GM04503 (cell line): ENCODE measurements at regions not wholly inside any gene's neighbourhood (a gene's known extent, or its start where the extent isn't known, plus 50 kb on each side); places are given as distances from the start of the nearest gene placed in this dataset.

ENCODE experiments used
- DNase-seq: peaks from one replicate; pipeline ENCODE4 v3.0.0-alpha.2; 2012; ENCODE audit warnings: low read depth

DNA sequence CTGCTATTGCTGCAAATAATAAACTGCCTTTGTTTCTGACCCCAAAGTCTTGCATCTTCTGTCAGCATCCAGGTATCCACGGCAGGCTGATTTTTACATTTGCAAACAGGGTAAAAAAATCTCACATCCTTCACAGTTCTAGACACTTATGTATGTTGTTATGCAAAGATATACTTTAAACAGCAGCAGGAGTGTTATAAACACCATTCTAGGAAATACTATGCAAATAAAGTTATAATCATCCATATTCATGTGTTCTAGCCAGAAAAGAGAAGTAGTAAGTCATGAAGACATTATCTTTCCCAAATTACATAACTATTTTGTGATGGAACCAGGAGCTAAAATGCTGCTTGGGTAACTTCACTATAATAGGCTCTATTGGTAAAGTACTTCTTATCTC lies 534.2 kb downstream of the LTN1 start:
- no peak for DNase-seq

DNA sequence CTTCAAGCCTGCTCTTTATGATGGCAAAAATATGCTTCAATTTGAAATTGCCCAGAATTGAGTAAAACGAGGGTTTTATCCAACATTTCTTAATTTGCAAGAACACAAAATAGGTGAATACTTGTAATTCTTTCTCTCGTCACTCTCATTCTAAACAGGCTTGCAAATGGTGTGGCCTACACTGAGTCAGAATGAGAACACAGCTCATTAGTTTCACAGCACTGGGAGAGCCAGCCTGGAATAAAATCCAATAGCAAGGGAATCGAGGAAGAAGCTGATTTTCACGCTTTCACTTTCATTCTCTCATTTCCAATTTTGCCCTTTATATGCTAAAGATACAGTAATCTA lies 537.5 kb downstream of the LTN1 start:
- peak; percentile 85 for DNase-seq

DNA sequence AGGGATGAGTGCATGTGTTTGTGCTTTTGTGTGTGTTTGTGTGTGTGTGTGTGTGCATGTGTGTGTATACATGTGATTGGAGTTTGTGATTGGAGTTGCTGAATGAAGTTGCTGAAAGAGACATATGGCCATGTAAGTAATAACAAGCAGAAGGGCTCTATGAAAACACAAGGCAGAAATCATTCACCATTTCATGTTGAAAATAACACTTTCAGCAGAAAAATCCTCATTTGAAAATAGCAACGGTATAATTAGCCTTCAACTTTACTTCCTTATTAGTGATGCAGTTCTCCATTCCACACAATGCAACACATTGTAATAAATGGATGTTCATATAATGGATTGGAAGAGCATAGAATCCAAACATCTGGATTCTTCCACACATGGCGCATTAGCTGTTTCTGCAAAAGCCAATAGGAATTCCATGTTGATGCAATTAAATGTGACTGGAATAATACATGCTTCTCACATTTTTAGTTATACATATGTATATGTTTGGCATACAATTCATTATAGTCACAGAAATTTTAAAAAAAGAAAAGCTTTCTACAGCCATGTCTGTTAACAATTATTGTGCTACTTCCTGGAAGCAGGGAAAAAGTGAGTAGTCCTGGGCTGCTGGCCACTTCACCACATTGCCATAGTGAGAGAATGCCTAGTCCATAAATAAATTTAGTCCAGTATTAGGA lies 538.0 kb downstream of the LTN1 start:
- DNase-seq: no peak

DNA sequence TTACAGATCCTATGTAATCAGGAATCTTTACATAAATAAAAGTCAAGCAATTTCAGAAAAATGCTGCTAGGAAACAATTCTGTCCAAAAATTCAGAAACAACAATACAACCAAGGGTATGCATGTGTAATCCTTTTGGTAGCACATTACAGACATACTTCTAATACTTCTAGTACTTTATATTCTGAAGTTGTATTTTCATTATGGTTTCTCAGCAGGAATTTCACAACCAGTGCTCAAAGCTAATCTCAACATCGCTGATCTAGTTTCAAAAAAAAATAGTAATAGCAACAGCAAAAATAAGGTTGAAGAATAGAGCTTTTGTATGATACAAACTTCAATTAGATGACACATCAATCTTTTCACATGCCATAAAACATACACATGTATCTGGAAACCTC lies 545.2 kb downstream of the LTN1 start:
- no peak for DNase-seq

DNA sequence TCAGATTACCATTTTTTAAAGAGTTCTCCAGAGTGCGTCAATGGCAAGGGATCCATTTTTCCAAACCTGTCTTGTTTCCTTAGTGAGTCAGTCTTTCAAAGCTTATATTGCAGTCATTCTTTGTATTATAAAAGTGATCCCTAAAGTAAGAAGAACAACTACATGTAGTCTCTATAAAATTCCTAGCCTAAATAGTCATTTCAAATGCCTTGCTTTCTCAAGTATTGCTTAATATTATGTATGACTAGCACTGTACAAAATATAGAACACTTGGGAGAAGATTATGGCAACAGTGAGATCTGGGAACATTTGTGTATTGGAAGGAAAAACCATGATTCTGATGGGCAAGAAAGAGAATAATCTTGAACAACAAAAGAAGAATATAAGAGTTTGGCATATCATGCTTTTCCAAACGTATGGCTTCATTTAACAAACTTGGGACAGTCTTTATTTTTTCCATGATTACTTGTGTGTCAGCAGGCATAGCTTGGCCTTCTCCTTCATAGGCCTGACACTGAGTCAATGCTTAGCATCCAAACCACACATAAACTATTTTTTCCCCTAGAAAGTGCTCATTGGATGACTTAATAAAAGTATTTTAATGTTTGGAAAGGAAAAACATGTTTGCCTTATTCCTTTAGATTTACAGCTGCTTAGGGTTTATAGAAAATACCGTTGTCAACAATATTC lies 547.4 kb downstream of the LTN1 start:
- no peak for DNase-seq

DNA sequence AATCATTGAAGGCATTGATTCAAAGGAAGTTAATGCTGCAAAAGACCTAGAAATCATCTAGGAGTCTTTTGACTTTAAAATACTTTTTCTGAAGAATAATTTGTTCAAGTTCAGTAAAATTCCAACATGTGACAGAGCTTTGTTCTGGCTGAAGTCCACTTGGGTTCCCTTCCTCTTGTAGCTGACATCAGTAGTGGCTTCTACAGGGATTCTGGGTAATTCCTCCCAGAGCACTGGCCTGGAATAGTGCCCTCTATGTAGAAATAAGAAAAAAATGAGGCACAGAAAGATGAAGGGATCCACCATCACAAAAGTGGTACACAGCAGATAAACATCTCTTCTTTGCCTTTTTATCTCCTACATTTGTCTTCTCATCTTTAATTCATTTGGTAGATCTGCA lies 548.1 kb downstream of the LTN1 start:
- no peak for DNase-seq

DNA sequence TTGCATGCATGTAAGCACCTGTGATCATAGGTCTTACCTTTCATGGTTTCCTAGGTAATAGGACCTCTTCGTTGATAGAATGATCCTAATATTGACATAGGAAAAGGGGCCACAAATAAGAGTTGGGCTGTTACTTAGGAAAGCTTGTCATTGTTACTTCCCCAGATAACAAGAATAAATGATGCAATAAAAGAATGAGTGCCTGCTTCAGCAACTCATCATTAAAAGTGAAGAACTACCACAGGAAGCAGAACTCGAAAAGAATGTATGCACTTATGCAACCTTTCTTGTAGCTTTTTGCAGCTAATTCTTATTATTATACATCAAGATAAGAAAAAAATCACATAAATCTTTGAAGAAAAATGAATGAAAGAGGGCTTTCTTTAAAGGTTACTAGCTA lies 548.6 kb downstream of the LTN1 start:
- DNase-seq: no peak

DNA sequence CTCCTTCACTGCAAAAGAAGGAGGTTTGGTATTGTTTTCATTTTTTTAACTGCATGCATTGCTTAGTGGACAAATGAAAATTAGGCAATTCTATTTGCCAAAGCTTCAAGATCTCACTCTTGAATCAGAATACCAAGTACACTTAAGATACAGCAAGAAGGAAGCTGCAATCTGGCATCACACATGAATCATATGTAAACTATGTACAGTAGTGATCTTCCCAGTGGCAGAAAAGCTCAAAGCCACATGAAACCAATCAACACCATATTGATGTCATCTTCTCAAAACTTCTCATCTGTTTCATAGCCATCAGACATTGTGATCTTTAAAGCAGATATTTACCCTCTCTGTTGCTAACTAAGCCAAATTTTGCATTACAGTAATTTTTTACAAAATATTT lies 550.1 kb downstream of the LTN1 start:
- no peak for DNase-seq

DNA sequence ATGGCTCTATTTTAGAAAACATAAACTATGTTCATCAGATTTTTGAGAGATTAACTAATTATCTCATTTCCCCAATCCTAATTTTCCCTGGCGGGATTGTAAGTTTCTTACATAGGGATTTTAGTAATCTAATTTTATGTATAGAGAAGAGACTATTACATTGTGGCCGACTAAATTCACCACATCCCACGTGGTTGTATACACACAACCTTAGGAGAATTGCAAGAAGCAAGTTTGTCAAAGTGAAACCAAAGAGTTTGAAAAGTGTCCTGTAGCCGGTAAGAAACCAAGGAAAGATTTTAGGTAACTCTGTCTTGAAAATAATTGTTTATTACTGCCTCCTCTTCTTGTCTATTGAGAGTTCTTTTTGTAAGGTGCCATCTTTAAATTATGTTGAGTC lies 550.6 kb downstream of the LTN1 start:
- DNase-seq: no peak

DNA sequence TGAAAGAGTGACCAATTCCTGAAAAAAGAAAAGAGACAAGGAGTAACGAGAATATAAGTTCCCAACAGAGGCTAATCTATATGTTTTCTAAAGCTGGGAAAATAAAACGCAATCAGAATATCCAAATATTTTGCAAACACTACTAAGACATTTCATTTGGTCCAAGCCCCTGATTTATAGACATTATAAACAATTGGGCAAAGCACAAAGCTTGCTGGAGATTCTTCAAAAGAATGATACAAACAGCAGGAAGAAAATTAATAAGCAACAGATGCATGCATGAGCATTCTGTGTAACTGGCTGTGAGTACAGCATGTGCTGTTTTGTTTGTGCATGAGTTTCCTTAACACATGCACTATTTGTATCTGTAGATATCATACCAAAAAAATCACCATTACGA lies 552.9 kb downstream of the LTN1 start:
- no peak for DNase-seq

DNA sequence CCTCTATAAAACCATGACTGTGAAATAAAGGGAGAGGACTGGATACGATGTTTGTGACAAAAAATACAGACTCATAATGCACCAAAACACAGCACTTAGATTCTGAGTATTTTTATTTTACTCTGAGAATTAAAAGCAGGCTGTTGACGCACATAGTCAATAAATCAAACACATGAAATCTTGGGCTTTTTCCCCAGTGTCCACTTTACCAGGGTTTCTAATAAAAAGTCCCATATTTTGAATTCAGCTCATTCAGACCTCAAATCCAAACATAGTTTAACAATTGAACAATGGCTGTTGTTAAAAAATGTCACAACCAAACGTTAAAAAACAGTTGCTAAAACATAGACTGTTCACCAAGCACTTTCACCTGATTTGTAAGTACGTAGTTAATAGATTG lies 553.4 kb downstream of the LTN1 start:
- no peak for DNase-seq

DNA sequence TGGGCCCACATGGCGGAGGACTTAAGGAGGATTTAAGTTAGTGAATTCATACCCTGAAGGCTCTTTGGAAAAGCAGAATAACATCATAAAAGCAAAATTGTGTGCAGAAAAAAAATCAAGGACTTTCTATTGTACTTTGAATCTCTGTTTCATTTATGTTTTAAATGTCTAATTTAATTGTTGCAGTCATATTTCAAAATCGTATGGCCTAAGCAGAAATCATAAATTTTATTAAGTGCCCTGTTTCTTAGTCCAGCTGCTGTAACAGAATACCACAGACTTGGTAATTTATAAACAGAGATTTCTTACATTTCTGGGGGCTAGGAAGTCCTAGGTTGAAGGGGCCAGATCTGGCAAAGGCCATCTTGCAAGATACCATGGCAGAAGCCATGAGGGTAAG lies 555.6 kb downstream of the LTN1 start:
- DNase-seq: no peak

DNA sequence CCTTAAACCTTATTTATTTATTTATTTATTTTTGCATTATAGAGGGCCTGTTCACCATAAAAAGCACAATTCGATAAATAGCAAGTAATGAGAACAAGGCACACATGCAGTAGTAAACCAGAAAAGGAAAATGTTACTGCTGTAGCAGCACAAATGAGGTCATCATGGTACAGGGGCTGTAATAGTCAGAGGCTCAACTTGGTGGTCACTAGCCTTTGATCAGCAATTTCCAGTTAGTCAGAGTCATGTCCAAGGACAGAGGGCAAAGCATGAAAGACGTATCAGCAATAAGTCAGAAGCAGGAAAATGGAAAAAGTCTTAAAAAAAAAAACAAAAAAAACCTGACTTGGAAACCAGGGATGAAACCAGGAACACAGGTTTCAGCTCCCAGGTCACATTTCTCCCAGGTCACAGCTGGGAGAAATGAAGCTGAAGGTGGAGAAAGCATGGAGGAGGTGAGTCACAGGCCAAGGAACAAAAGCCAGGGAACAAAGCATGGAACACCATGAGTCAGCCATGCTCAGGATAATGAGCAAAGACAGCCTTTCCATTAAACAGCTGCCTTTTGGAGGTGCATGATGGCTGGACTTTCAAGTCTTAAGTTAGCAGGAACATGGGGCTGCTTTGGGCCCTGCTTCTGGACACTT lies 556.3 kb downstream of the LTN1 start:
- DNase-seq: no peak

DNA sequence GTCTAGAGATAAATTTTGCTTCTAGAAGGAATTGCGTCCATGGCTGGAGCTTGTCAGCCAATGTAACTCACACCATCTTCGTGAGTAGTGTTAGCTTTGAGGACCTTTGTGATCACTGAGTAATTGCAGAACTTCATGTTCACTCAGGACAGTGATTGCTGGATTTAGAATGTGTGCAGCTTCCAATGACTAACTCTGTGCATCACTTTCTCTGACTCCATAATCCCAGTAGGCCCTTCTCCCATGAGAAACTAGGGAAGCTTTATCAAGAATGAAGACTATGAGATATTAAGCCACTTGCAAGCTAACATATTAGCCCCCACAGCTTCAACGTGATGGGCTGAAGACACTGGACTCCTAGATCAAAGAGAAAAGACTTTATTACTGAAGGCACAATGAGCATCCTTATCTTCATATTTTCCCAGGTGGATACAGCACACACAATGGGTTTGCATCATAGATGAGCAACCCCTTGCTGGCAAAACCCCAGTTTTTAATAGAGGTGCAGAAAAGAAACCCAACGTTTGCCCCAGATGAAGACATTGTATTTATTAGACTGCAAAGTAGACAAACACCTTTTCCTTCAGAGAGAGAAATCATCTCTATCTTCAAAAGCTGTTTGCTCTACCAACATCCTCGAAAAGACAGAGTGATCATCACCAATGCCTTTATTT lies 561.0 kb downstream of the LTN1 start:
- DNase-seq: no peak

DNA sequence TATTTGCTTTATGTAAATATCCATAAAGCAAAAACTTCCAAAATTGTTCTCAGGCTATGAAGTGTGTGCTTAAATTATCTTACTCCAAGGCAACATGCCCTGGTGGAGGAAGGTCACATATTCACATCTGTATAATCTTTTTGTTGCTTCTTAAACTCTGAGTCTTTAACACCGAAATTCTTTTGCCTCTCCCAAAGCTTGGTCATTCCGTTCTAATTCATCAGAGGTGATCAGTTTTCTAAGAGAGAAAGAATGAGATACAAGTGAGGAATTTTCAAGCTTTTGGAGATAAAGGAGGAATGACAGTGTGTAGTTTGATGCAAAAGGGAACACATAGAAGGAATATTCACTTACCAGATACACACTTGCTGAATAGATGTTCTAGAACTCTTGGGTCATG lies 561.7 kb downstream of the LTN1 start:
- DNase-seq: no peak

DNA sequence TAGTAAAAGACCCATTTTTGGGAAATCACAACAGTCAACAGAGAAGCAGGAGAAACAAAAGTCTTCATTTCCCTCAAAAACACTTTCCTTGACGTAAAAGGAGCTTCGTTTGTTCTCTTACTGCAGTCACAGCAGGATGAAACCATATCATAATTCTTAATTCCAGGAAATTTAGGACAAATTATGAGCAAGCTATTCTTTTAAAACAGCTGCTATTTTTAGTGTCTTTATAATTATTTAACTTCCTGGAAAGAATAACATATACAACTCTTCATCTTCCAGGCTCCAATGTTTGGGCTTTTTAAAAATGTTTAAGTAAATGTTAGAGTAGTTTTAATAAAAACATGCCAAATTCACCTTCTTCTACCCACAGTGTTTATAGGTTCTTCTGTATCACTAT lies 563.5 kb downstream of the LTN1 start:
- DNase-seq: no peak

DNA sequence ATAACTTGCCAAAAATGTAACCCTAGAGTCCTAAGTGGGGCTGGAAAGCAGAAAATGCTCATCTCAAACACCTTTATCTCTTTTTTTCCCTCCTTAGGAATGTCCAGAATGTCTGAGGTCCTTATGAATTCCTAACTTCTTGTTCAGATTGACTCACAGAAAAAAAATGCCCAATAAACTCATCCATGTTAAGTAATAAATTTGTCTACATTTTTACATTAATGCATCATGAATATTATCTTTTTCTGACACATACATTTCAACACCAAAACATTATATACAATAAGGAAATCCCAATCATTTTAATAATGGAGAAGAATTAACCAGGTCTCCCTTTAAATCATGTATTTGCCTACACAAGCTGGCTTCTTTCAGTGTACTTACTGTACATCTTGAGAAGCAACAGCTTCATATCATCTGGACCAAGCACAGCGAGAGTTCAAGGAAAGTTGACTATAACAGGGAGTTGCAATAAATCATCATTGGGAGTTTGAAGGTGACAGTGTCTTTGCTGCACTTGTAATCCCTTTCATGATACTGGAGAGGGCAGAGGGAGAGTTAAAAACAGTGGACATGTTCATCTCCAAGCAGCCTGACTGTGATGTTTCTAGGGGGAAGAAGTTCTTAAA lies 565.2 kb downstream of the LTN1 start:
- DNase-seq: no peak

DNA sequence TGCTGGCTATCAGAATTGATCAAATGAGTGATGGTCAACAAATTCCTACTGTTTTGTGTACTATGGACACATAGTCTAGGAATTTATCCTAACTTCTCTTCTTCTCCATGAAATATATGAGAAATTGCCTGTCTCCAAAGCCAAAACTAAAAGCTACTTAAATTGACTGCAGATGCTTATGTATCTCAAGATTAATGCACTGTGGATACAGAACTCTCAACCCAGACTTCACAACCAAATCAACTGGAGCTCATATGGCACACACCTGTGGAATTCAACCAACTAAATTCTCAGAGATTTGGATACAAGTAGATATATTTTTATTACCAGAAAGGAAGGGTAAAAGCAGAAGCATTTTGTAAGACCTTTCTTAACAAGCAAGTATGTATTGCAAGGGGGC lies 566.1 kb downstream of the LTN1 start:
- no peak for DNase-seq

DNA sequence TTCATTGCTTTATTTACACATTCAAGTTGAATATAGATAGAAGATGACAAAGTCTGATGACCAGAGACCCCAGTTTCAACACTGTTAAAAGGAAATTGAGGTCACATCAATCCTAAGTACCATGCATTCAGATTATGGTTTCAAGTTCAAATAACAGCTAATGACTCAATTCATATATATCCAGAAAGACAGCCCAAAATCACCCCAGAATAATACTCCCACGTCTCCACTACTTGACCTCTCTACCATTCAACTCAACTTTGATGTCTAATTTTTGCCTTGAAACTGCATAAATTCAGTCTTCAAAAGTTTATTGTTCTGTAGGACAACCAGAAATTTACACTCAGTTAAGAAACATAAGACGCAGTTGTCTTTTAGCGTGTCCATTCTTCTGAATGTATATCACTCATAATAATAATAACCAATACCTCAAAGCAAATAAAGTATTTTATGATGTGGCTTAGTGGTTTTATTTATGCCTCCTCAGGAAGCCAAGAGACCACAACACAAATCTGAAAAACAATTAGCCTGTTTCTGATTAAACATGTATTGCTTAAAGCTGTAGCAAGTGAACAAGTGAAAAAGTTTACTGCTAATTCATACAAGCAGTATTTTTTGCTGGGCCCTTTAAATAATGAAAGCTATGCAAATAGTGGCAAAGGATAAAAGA lies 569.0 kb downstream of the LTN1 start:
- DNase-seq: no peak

DNA sequence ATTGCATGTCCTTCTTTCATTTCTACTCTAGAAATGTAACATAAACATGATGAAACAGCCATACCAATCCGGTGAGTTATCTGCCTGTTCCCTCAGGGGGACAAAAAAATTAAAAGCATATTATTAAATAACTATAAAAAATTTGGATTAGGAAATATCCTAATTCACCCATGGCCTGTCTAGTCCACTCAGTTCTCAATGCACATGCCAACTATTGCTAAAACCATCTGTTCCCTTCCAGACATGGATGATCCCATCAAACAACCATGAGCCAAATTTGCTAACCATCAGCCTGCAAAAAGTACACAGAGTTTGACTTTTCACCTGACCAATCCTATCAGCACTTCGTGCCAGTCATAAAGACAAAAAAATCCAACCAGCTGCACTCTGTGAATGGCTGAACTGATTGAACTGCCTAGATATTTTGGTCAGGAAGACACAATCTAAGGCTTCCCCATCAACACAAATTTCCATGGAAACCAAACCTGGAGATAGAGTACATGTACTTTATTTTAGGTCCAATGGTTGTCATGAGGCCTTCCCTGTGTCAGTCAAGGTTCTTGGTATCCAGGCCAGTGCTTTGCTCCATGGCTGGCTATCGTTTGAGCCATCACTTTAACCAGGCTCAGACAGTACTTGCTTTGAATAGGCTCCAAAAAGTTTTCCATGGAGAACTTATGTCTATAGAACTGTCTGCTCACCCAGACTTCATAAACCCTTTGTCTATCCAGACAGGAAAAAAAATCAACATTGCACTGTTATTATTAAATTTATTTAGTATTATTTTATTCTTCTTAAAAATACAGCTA lies 570.8 kb downstream of the LTN1 start:
- peak; percentile 84 for DNase-seq

DNA sequence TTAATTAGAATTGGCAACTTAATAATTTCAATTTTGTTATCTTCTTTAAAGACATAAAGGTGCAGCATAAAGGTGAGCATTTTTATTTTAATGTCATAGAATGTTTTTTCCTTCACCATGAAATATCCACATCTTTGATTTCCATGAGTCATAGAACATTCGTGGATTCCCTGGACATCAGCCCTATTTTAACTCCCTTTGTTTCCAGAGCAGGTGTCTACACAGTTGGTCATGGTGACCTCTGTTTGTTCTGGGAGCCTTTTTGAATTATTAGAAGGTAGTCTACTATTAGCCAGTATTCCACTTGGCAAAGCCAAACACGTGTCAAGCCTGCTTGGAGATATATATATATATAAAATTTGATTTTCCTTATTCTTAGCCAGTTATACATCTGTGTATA lies 572.9 kb downstream of the LTN1 start:
- DNase-seq: no peak
